ENCODE measurements at regions not wholly inside any gene's neighbourhood (a gene's known extent, or its start where the extent isn't known, plus 50 kb on each side); places are given as distances from the start of the nearest gene placed in this dataset.

DNA sequence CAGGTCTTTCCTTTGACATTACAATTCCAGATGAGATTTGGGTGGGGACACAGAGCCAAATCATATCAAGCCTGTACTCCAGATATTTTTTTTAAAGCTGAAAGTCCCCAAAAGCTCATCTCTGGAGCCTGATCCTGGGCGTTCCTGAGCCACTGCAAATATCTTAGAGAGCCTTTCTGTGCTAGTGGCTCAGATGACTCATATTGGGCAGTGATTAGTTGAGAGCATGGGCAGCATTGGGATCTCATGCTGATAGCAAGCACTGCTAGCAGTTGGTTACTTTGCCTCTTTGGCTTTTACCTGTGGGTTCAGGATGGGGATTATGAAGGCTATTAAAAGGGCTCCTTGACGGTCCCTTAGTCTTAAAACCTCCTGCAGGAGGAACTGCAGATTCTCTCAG, 51.4 kb upstream of the SCRG1 start:
- Histone ChIP-seq H2AFZ (ENCODE audit: low read length) (no peak overlapping the region), H3K4ac (replicated peaks; ENCODE audit: insufficient read length, low read depth, low read length) (no peak overlapping the region), H2BK5ac (ENCODE audit: low read depth, low read length) (no peak overlapping the region), H3K79me2 (ENCODE audit: control insufficient read depth in 1 of 2, insufficient read depth in 2 of 2, low read length in 2 of 2) (no peaks in the 10 kb centered on the region), H3K23ac (ENCODE audit: insufficient read length) (no peak overlapping the region), H4K8ac (ENCODE audit: extremely low read depth, insufficient read depth, low read length) (no peak overlapping the region), H4K20me1 (replicated peaks in 1 of 2; ENCODE audit: control insufficient read depth in 1 of 2, insufficient read depth in 2 of 2, low read length in 2 of 2) (no peaks in the 10 kb centered on the region), H3K27ac (ENCODE audit: low read depth, low read length) (no peak overlapping the region), H2BK12ac (ENCODE audit: low read depth, low read length) (no peak overlapping the region), H2BK15ac (ENCODE audit: low read length) (no peak overlapping the region), H3K23me2 (ENCODE audit: low read depth, low read length) (no peaks in the 10 kb centered on the region), H3K4me3 (ENCODE audit: extremely low read depth in 1 of 4, insufficient read depth in 2 of 4, low read depth in 3 of 4, low read length in 4 of 4) (no peak overlapping the region), H3K14ac (ENCODE audit: insufficient read length) (no peak overlapping the region), H3K4me2 (ENCODE audit: insufficient read depth in 1 of 2, low read depth in 2 of 2, low read length in 2 of 2) (no peak overlapping the region), H3K18ac (ENCODE audit: extremely low read depth, low read length) (no peak overlapping the region), H3K36me3 (ENCODE audit: control insufficient read depth in 2 of 4, insufficient read depth in 4 of 4, low read length in 3 of 4) (no peaks in the 10 kb centered on the region), H3K9ac (replicated peaks in 1 of 4; ENCODE audit: extremely low read depth in 1 of 4, low read depth in 3 of 4, low read length in 3 of 4) (no peak overlapping the region), H3K9me3 (ENCODE audit: insufficient read depth in 2 of 2, low read depth in 1 of 2, low read length in 1 of 2) (no peaks in the 10 kb centered on the region), H3K27me3 (replicated peaks in 1 of 4; ENCODE audit: control insufficient read depth in 3 of 4, extremely low read depth in 1 of 4, insufficient read depth in 3 of 4, low read length in 3 of 4) (0 out of 7 replicates have a peak, but pooled peaks cover 0 to 2% (median 0%) of the 10 kb centered on the region in 4 experiments), H3K79me1 (ENCODE audit: low read depth, low read length) (no peaks in the 10 kb centered on the region), H2BK120ac (replicated peaks; ENCODE audit: low read depth, low read length) (no peak overlapping the region), H3K4me1 (replicated peaks in 1 of 4; ENCODE audit: control insufficient read depth in 3 of 4, insufficient read depth in 4 of 4, low read length in 3 of 4) (no peaks in the 10 kb centered on the region), H4K91ac (replicated peaks; ENCODE audit: insufficient read length, low read length) (no peak overlapping the region), H2BK20ac (ENCODE audit: low read length) (no peak overlapping the region), H3K56ac (replicated peaks; ENCODE audit: insufficient read length, low read depth, low read length) (no peak overlapping the region), H4K5ac (ENCODE audit: insufficient read length, low read depth, low read length) (no peak overlapping the region), H2AK5ac (ENCODE audit: low read depth, low read length) (no peak overlapping the region)
- CTCF ChIA-PET (ENCODE audit: partially characterized antibody) = interaction anchor here (0.5 to 2.3 kb wide), 5 partner anchors 25 to 437 kb away, joined by 3 to 7 read pairs (median 3); no protein-coding TSS in a partner anchor
- 93% methylated on average over 2 of the region's 2 CpGs; no CpG with 5 or more reads in 1 of the 2 experiments for WGBS, 2 experiments (ENCODE audit: extremely low coverage in 1 of 2, insufficient coverage in 1 of 2, insufficient read length in 1 of 2, insufficient replicate concordance in 2 of 2, low coverage in 1 of 2, low lambda C conversion rate in 2 of 2, missing lambda C conversion rate in 1 of 2)
- FAIRE-seq (no peak), DNase-seq (ENCODE audit: low read depth in 1 of 2, low spot score in 2 of 2) (no peak)
- POLR2A ChIA-PET (ENCODE audit: partially characterized antibody) = no interaction called here
- TF ChIP-seq RXRA (IDR thresholded peaks at IDR 0.05; ENCODE audit: insufficient read depth, low read depth, low read length) (no peak), PHF8 (conservative IDR thresholded peaks at IDR 0.05; ENCODE audit: low read depth, low read length) (no peak), TAF1 (IDR thresholded peaks at IDR 0.05; ENCODE audit: low read depth, low read length) (no peak), EP300 (IDR thresholded peaks at IDR 0.05; ENCODE audit: borderline replicate concordance in 1 of 2, low read depth in 2 of 2, low read length in 2 of 2) (no peak), USF2 (IDR thresholded peaks at IDR 0.05; ENCODE audit: low read length) (no peak), NRF1 (IDR thresholded peaks at IDR 0.05; ENCODE audit: low read depth, low read length) (no peak), SRF (IDR thresholded peaks at IDR 0.05; ENCODE audit: low read depth, low read length) (no peak), ASH2L (IDR thresholded peaks at IDR 0.05; ENCODE audit: low read length) (no peak)
- TF ChIP-seq, protein P1, sequence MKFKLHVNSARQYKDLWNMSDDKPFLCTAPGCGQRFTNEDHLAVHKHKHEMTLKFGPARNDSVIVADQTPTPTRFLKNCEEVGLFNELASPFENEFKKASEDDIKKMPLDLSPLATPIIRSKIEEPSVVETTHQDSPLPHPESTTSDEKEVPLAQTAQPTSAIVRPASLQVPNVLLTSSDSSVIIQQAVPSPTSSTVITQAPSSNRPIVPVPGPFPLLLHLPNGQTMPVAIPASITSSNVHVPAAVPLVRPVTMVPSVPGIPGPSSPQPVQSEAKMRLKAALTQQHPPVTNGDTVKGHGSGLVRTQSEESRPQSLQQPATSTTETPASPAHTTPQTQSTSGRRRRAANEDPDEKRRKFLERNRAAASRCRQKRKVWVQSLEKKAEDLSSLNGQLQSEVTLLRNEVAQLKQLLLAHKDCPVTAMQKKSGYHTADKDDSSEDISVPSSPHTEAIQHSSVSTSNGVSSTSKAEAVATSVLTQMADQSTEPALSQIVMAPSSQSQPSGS (IDR thresholded peaks at IDR 0.05; ENCODE audit: low read length) = no peak

Data from H1 (cell line).